GM19099 (cell line): ENCODE measurements at regions not wholly inside any gene's neighbourhood (a gene's known extent, or its start where the extent isn't known, plus 50 kb on each side); places are given as distances from the start of the nearest gene placed in this dataset.

Experiments used
- POLR2A ChIP-seq: IDR thresholded peaks from 3 replicates; pipeline ENCODE4 v1.6.1; 2011; ENCODE audit warnings: low read depth; ENCODE audit not compliant: insufficient read length; ENCODE audit errors: extremely low read depth

GRCh38 chr10:110387983-110388686 is 83.4 kb upstream of the SMNDC1 start:
- TF ChIP-seq POLR2A, result peak; percentile 24

GRCh38 chr10:110388687-110389052 is 84.0 kb upstream of the SMNDC1 start:
- TF ChIP-seq POLR2A, result no peak

GRCh38 chr10:110389255-110389654 is 84.5 kb upstream of the SMNDC1 start:
- no peak for TF ChIP-seq POLR2A

- TF ChIP-seq POLR2A, result no peak
Observed at GRCh38 chr10:110391541-110391940, 86.8 kb upstream of the SMNDC1 start.

- no peak for TF ChIP-seq POLR2A
Observed at GRCh38 chr10:110392121-110392520, 87.4 kb upstream of the SMNDC1 start.

GRCh38 chr10:110392868-110393740 is 88.4 kb upstream of the SMNDC1 start:
- no peak for TF ChIP-seq POLR2A

GRCh38 chr10:110393866-110394265 is 89.1 kb upstream of the SMNDC1 start:
- TF ChIP-seq POLR2A, result no peak

GRCh38 chr10:110394296-110394695 is 89.6 kb upstream of the SMNDC1 start:
- no peak for TF ChIP-seq POLR2A

GRCh38 chr10:110394898-110395297 is 90.2 kb upstream of the SMNDC1 start:
- no peak for TF ChIP-seq POLR2A

- peak; percentile 23 for TF ChIP-seq POLR2A
Observed at GRCh38 chr10:110395350-110396283, 90.9 kb upstream of the SMNDC1 start.

GRCh38 chr10:110396284-110396651 is 91.5 kb upstream of the SMNDC1 start:
- TF ChIP-seq POLR2A, result no peak

- no peak for TF ChIP-seq POLR2A
Observed at GRCh38 chr10:110397856-110398255, 93.1 kb upstream of the SMNDC1 start.

- TF ChIP-seq POLR2A, result no peak
Observed at GRCh38 chr10:110398419-110399105, 93.8 kb upstream of the SMNDC1 start.

GRCh38 chr10:110399106-110399964 is 94.6 kb upstream of the SMNDC1 start:
- TF ChIP-seq POLR2A, result no peak
